Testis (tissue), 2 donors: ENCODE measurements at regions not wholly inside any gene's neighbourhood (a gene's known extent, or its start where the extent isn't known, plus 50 kb on each side); places are given as distances from the start of the nearest gene placed in this dataset.

Source experiments
- CTCF ChIP-seq, 3 experiments: fragments of 450-650 bp in 2 of 3; fragments of 200-600 bp in 1 of 3; sonication (generic) in 1 of 3; IDR thresholded peaks; one replicate each; pipeline ENCODE4 v1.5.1; 2016 to 2019; ENCODE audit warnings: antibody characterized with exemption in 3 of 3, mild to moderate bottlenecking in 2 of 3, moderate library complexity in 1 of 3
- POLR2A ChIP-seq: fragments of 450-650 bp; IDR thresholded peaks from one replicate; pipeline ENCODE4 v1.6.1; 2017; ENCODE audit warnings: antibody characterized with exemption, mild to moderate bottlenecking, moderate library complexity

- TF ChIP-seq CTCF (IDR thresholded peaks at IDR 0.05): no peak
- no peak for TF ChIP-seq POLR2A
These were observed 430.2 kb downstream of the ARL4A start for GRCh38 chr7:13117592-13117991.
